IPS DF 6.9 (cell line): ENCODE measurements at regions not wholly inside any gene's neighbourhood (a gene's known extent, or its start where the extent isn't known, plus 50 kb on each side); places are given as distances from the start of the nearest gene placed in this dataset.

Experiments used
- DNase-seq: peaks from one replicate; pipeline ENCODE4 v3.0.0-alpha.2; 2013; ENCODE audit warnings: low read depth, low spot score
- H3K27ac ChIP-seq: one replicate; pipeline ENCODE4 v1.5.1; 2013; ENCODE audit warnings: low read length, control low read depth
- H3K27me3 ChIP-seq: 2 replicates; pipeline ENCODE4 v1.6.1; 2013; ENCODE audit warnings: mild to moderate bottlenecking, low read length; ENCODE audit not compliant: control insufficient read depth, insufficient read depth
- H3K36me3 ChIP-seq: 2 replicates; pipeline ENCODE4 v1.6.1; 2013; ENCODE audit warnings: low read length; ENCODE audit not compliant: control insufficient read depth, insufficient read depth
- H3K4me1 ChIP-seq: 2 replicates; pipeline ENCODE4 v1.6.1; 2013; ENCODE audit warnings: low read length; ENCODE audit not compliant: control insufficient read depth, insufficient read depth
- H3K4me3 ChIP-seq: 2 replicates; pipeline ENCODE4 v1.5.1; 2013; ENCODE audit warnings: mild to moderate bottlenecking, low read length
- H3K9me3 ChIP-seq: 2 replicates; pipeline ENCODE4 v1.6.1; 2013; ENCODE audit warnings: low read length, inconsistent platforms; ENCODE audit not compliant: control insufficient read depth, insufficient read depth
- WGBS: extraction: QIAGEN DNeasy Blood & Tissue Kit; methylation state at CpG from one replicate; pipeline ENCODE4 v1.1.7; 2013; ENCODE audit warnings: mixed read lengths, missing lambda C conversion rate; ENCODE audit not compliant: insufficient read length, insufficient coverage; 5-methylcytosine and 5-hydroxymethylcytosine counted together

DNA sequence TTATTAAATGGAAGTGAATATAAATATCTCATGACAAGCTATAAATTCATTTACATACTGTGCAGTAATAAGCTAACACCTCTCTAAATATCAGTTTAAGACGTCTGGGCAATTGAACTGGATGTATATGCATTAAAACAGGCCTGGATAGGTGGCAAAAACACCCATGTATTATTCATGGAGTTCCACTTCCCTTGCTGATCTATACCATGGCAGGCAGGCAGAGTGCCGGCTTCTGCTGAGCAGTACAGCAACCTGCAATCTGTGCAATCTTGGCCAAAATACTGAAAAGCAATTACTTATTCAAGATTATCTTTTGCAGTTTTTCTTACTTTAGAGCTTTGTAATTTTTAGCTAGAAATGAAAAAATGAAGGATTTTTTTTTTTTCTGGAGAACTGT, 112.1 kb upstream of the PIEZO2 start:
- H3K27me3 ChIP-seq: no peaks in the 10 kb centered on the region
- no peak for DNase-seq
- WGBS: no CpG with 5 or more reads among the region's 2 CpGs
- H3K27ac ChIP-seq: no peak overlapping the region
- H3K9me3 ChIP-seq: no peaks in the 10 kb centered on the region
- no peaks in the 10 kb centered on the region for H3K36me3 ChIP-seq
- H3K4me3 ChIP-seq: no peak overlapping the region
- H3K4me1 ChIP-seq: peaks cover 3% of the 10 kb centered on the region

DNA sequence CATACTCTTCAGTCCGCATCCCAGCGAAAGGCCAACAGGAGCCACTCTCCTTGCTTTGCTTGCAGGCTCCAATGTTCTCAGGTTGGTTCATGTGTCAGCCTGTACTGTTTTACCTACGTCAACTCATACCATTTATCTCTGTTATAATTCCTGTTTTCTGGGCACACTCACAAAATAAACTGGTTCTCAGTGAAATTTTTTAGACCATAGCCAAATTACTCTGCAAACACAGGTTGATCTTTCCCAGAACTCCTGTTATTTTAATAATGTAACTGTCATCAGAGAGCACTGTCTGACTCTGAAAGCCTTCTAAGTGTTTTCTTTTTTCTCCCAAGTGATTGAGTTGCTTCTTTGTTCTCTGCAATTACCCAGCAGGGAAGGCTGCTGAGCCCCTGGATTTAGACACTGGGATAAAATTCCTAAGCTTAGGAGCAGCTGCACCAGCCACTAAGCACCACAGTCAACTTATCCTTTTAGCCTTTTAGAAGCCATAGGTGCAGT, 111.6 kb upstream of the PIEZO2 start:
- peaks cover 3% of the 10 kb centered on the region for H3K4me1 ChIP-seq
- no CpG with 5 or more reads among the region's 3 CpGs for WGBS
- no peaks in the 10 kb centered on the region for H3K36me3 ChIP-seq
- DNase-seq: no peak
- H3K4me3 ChIP-seq: no peak overlapping the region
- no peak overlapping the region for H3K27ac ChIP-seq
- H3K27me3 ChIP-seq: no peaks in the 10 kb centered on the region
- no peaks in the 10 kb centered on the region for H3K9me3 ChIP-seq

DNA sequence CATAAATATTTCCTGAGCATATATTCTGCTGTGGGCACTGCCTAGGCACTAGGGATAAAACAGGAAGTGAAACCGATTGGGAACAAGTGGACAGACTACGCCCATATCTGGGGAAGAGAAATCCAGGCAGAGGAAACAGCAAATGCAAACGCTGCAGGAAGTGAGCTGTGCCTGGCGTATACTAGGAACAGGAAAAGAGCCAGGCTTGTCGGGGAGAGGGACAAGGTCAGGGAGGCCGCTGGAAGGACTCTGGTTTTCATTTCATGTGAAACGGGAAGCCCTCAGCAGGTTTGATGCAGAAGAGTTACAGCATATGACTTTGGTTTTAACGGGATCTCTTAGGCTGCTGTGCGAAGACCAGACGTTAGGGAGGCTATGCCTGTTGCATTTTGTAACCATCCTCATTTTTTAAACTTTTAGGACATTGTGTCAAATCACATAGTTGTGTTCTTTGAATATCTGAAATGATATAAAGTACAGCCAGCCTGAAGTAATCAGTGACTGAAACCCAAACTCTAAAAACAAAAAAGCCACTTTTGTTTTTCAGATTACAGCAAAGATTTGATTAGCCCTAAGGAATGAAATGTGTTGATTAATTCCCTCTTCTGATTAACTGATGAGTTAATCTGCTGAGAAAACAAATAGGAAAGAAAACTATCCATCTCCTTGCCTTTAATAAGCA, 110.2 kb upstream of the PIEZO2 start:
- no peaks in the 10 kb centered on the region for H3K9me3 ChIP-seq
- H3K4me3 ChIP-seq: no peak overlapping the region
- no CpG with 5 or more reads among the region's 10 CpGs for WGBS
- no peaks in the 10 kb centered on the region for H3K27me3 ChIP-seq
- no peak overlapping the region for H3K27ac ChIP-seq
- H3K4me1 ChIP-seq: peaks cover 3% of the 10 kb centered on the region
- no peak for DNase-seq
- H3K36me3 ChIP-seq: no peaks in the 10 kb centered on the region

DNA sequence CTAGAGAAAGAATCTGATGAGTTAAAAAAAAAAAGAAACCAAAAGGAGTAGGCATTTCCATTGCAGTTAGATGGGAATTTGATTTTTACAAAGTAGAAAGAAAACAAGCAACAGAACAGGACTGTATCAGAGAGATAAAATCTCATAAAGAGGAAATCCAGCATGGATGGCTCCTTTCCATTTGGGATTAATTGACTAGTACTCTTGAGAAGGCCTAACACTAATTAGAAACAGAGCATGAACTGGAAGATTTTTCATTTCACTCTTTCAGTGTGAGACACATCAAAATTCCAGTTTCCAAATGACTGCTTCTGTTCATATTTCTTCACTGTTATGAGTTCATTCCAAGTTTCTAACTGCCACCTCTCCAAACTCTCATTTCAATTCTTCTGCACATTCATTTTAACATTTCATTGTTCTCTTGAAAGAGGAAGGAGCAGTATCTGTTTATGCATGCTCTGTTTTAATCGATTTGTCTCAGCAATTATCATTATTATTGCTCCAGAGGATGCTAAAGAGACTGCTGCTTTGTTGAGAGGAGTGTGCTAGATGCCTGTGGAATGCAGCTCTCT, 108.8 kb upstream of the PIEZO2 start:
- no peaks in the 10 kb centered on the region for H3K27me3 ChIP-seq
- peaks cover 3% of the 10 kb centered on the region for H3K4me1 ChIP-seq
- no CpG with 5 or more reads among the region's 1 CpG for WGBS
- no peak for DNase-seq
- H3K36me3 ChIP-seq: no peaks in the 10 kb centered on the region
- H3K4me3 ChIP-seq: no peak overlapping the region
- no peaks in the 10 kb centered on the region for H3K9me3 ChIP-seq
- no peak overlapping the region for H3K27ac ChIP-seq

DNA sequence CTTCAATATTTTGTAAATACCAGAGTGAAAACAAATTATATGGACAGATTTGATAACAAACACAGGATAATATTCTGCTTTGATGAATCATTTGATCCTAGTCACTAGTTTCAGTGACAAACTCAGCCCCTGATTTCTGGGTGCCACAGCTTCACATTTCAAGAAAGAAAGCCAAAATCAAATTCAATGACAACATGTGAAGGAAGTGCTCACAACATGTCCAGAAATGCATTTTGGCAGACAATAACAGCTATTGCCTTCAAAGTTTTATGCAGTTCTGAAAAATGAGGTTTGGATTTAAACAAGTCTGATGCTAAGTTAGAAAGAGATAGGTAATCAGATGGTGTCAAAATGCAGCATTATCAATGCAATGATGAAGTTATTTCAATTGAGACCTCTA, 106.9 kb upstream of the PIEZO2 start:
- Histone ChIP-seq H3K36me3 (no peaks in the 10 kb centered on the region), H3K4me3 (no peak overlapping the region), H3K27ac (no peak overlapping the region), H3K4me1 (peaks cover 3% of the 10 kb centered on the region), H3K27me3 (no peaks in the 10 kb centered on the region), H3K9me3 (no peaks in the 10 kb centered on the region)
- no peak for DNase-seq

DNA sequence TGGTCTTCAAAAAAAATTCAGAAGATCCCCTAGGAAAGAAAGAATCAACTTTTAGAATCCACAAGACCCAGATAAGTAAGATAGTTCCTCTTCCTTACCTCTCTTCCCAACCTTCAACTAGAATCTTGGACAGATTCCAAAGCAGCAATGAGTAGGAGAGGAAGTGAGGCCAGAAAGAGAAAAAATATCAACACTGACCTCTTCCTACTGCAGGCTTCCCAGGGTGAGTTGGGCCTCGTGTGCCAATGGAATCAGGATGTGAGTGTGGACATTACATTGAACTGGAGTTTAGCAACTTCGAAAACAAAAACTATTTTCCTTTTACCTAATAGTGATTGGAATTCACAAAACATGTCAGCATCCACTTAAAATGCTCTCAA, 102.5 kb upstream of the PIEZO2 start:
- WGBS: no CpG with 5 or more reads among the region's 2 CpGs
- Histone ChIP-seq H3K27ac (no peak overlapping the region), H3K9me3 (no peaks in the 10 kb centered on the region), H3K27me3 (no peaks in the 10 kb centered on the region), H3K4me1 (no peaks in the 10 kb centered on the region), H3K36me3 (no peaks in the 10 kb centered on the region), H3K4me3 (no peak overlapping the region)
- DNase-seq: no peak

DNA sequence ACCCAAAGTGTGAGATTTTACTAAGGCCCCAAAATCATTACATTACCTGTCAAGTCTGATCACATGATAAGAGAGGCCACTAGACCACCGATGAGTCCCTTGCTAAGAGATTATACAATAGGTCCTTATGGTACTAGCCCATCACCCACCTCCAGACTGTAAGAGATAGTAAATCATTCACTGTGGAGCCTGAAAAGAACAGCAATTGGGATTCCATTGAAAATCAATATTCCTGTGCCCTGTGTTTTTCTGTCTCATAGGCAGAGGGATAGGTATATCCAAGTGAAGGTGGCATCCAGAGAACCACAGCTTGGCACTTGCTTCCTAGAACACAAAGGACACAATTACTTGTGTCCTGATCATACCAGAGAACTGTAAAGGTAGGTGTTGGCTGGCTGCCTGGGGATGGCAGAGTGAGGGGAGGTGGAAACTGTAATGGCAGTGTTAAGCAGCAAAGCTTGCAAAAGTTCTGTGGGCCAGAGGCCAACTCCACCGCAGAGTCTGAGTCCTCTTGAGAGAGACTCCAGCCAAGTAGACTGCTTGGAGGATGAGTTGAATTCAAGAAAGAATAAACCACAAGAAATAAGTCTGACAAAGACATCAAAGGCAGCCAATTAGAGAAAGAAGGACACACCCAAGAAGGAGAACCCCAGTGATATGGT, 102.0 kb upstream of the PIEZO2 start:
- no peak overlapping the region for H3K4me3 ChIP-seq
- no peaks in the 10 kb centered on the region for H3K36me3 ChIP-seq
- H3K27ac ChIP-seq: no peak overlapping the region
- H3K4me1 ChIP-seq: no peaks in the 10 kb centered on the region
- H3K27me3 ChIP-seq: no peaks in the 10 kb centered on the region
- no peak for DNase-seq
- no peaks in the 10 kb centered on the region for H3K9me3 ChIP-seq
- no CpG with 5 or more reads among the region's 2 CpGs for WGBS

DNA sequence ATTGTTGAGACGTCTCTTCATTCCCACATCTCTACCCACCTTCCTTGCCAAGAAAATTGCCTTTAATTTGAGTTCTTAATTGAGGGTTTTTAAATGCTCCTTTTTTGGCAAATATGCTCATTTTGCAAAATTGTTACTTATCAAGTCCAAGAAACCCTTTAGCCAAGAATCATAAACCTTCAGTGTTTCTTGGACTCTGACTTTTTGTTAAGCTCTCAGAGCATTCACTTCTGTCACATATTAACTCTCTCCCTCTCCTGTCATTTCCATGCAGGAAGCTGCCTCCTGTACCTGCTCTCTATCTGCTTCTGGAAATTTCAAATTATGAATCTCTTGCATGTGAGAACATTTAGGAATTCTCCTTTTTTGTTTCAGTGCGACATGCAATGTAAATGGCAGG, 100.0 kb upstream of the PIEZO2 start:
- no peak for DNase-seq
- Histone ChIP-seq H3K9me3 (no peaks in the 10 kb centered on the region), H3K27me3 (no peaks in the 10 kb centered on the region), H3K36me3 (no peaks in the 10 kb centered on the region), H3K27ac (no peak overlapping the region), H3K4me3 (no peak overlapping the region), H3K4me1 (no peaks in the 10 kb centered on the region)
- WGBS: no CpG with 5 or more reads among the region's 2 CpGs

DNA sequence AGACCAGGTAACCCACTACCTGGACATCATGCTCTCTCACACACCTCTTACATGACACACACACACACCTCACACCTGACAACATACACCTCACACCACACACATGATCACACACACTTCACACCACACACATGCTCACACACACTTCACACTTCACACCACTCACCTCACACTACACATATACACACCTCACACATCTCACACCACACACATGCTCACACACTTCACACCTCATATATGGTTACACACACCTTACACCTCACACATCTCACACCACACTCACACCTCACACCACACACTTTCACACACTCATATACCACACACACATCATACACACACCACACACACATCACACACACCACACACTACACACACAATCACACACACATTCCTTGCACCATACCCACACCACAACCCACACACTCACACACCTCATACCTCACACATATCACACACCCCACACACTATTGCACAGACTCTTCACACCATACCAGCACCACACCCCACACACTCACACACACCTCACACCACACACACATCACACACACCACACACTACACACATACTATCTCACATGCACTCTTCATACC, 98.1 kb upstream of the PIEZO2 start:
- H3K4me3 ChIP-seq: no peak overlapping the region
- H3K27me3 ChIP-seq: no peaks in the 10 kb centered on the region
- no peak overlapping the region for H3K27ac ChIP-seq
- no peaks in the 10 kb centered on the region for H3K36me3 ChIP-seq
- no peaks in the 10 kb centered on the region for H3K9me3 ChIP-seq
- no peaks in the 10 kb centered on the region for H3K4me1 ChIP-seq
- no peak for DNase-seq

DNA sequence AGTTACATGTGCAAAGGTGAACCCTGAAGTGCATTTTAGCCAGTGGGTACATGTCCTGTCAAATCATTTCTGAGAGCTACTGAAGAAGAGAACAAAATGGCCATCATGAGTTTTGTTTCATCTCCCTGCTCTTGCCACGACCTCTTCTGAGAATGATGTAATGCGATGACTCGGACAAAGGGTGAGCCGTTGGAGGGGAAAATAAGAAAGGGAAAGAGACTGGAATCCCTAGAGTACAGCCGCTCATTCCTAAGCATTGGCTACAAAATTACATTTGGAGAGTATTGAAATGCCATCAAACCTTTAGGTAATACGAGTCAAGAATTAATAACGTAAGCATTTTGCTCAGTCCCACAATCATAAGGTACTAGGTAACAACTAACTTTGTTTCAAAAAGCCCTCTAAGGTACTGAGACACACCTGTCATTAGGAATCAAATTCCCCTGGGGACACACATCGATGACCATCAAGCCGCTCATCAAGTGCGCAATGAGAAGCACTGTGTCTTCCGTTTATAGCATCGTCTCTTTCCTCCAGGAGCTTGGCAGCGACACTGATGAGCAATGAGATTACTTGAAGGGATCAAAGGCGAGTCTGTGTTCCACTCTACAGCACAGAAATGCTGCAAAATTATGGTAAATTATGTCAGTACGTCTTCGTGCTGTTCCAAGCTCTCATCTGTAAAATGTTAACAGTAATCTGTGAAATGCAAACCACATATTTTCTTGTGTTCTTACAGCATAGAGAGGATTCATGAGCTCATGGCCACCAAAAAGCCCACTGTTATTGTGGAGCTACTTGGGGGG, 97.3 kb upstream of the PIEZO2 start:
- Histone ChIP-seq H3K27ac (no peak overlapping the region), H3K4me3 (no peak overlapping the region), H3K27me3 (no peaks in the 10 kb centered on the region), H3K9me3 (no peaks in the 10 kb centered on the region), H3K4me1 (no peaks in the 10 kb centered on the region), H3K36me3 (no peaks in the 10 kb centered on the region)
- DNase-seq: no peak
- WGBS: no CpG with 5 or more reads among the region's 16 CpGs
